HEK293T (cell line): ENCODE measurements at regions not wholly inside any gene's neighbourhood (a gene's known extent, or its start where the extent isn't known, plus 50 kb on each side); places are given as distances from the start of the nearest gene placed in this dataset.

Experiments used
- CTCF ChIA-PET: fragments of 350-600 bp; formaldehyde crosslinking; extraction: SDS; loops from one replicate; lab custom pipeline; 2021; ENCODE audit warnings: antibody characterized with exemption, inconsistent platforms; lab: Yijun Ruan, JAX
- POLR2A ChIA-PET: fragments of 350-600 bp; formaldehyde crosslinking; extraction: SDS; loops from one replicate; lab custom pipeline; 2020; ENCODE audit warnings: antibody characterized with exemption, inconsistent platforms; lab: Yijun Ruan, JAX
- DNase-seq: peaks from one replicate; pipeline ENCODE4 v3.0.0; 2012; ENCODE audit warnings: mixed read lengths; ENCODE audit errors: extremely low spot score
- ARNT ChIP-seq: fragments of 450-650 bp; IDR thresholded peaks from 2 replicates; pipeline ENCODE4 v1.6.1; 2017; ENCODE audit warnings: mild to moderate bottlenecking
- BHLHE40 ChIP-seq: fragments of 450-650 bp; IDR thresholded peaks from 2 replicates; pipeline ENCODE4 v1.6.1; 2016; ENCODE audit warnings: mild to moderate bottlenecking, moderate library complexity, borderline replicate concordance
- CTBP1 ChIP-seq: fragments of 450-650 bp; IDR thresholded peaks from 2 replicates; pipeline ENCODE4 v1.6.1; 2016; ENCODE audit warnings: borderline replicate concordance
- ELF4 ChIP-seq: fragments of 450-650 bp; IDR thresholded peaks from 2 replicates; pipeline ENCODE4 v1.6.1; 2017; ENCODE audit warnings: antibody characterized with exemption
- FOXA1 ChIP-seq: fragments of 450-650 bp; IDR thresholded peaks from 2 replicates; pipeline ENCODE4 v1.6.1; 2016; ENCODE audit warnings: mild to moderate bottlenecking
- FOXK2 ChIP-seq: fragments of 450-650 bp; IDR thresholded peaks from 2 replicates; pipeline ENCODE4 v1.6.1; 2016; ENCODE audit warnings: mild to moderate bottlenecking
- FOXM1 ChIP-seq: fragments of 450-650 bp; IDR thresholded peaks from 2 replicates; pipeline ENCODE4 v1.6.1; 2017; ENCODE audit warnings: mild to moderate bottlenecking, borderline replicate concordance
- HDGF ChIP-seq: fragments of 450-650 bp; IDR thresholded peaks from 2 replicates; pipeline ENCODE4 v1.6.1; 2017; ENCODE audit warnings: antibody characterized with exemption, borderline replicate concordance
- L3MBTL2 ChIP-seq: fragments of 450-650 bp; conservative IDR thresholded peaks from 2 replicates; pipeline ENCODE4 v1.6.1; 2016; ENCODE audit warnings: mild to moderate bottlenecking
- LEF1 ChIP-seq: fragments of 450-650 bp; IDR thresholded peaks from 2 replicates; pipeline ENCODE4 v1.6.1; 2017; ENCODE audit warnings: mild to moderate bottlenecking, borderline replicate concordance
- NFRKB ChIP-seq: fragments of 450-650 bp; IDR thresholded peaks from 2 replicates; pipeline ENCODE4 v1.6.1; 2016; ENCODE audit warnings: mild to moderate bottlenecking, moderate library complexity
- SP1 ChIP-seq: fragments of 450-650 bp; IDR thresholded peaks from 2 replicates; pipeline ENCODE4 v1.6.1; 2017
- SUZ12 ChIP-seq: fragments of 450-650 bp; IDR thresholded peaks from 2 replicates; pipeline ENCODE4 v1.6.1; 2016; ENCODE audit warnings: mild to moderate bottlenecking
- TARDBP ChIP-seq: fragments of 450-650 bp; IDR thresholded peaks from 2 replicates; pipeline ENCODE4 v1.6.1; 2016
- ZNF384 ChIP-seq: fragments of 450-650 bp; IDR thresholded peaks from 2 replicates; pipeline ENCODE4 v1.6.1; 2016
- TF ChIP-seq, protein P1 (sequence below): fragments of 450-650 bp; IDR thresholded peaks from 2 replicates; pipeline ENCODE4 v1.6.1; 2016

DNA sequence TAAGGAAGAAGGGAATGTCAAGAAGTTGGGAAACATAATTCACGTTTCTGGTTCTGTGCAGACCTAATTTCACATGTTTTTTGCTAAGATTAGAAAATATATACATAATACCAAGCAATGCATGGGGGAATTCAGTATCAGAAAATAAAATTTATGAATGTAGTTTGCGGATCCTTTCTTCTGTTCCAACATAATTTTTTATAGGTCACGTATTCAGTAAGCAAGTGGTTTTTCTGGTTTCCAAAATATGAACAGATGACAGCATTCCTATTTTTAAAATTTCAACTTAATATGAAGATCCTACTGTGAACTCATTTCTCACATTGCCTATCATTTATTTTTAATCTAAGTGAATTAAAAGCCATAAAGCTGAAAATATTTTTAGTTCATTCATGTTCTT, 560.0 kb upstream of the NRG3 start:
- DNase-seq = no peak
- TF ChIP-seq SP1 (no peak), CTBP1 (no peak)
- CTCF ChIA-PET = no interaction called here
- POLR2A ChIA-PET = no interaction called here

DNA sequence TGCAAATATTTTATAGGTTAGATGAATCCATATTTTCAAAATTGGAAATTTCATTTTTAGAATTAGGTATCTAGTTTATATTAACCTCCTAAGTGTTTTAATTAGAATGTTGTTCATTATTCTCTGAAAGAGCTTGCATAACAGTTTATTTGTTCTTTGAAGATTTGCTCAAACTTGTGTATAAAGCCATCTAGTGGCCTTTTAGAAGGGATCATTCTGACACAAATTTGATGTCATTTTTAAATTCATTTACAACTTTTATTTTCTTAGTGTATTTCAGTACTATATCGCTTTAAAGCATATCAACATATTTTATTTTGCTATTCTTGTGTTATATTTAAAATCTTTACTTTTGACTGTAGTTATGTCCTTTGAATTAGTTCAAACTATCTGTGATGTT, 527.0 kb upstream of the NRG3 start:
- no peak for DNase-seq
- POLR2A ChIA-PET = no interaction called here
- CTCF ChIA-PET = no interaction called here
- TF ChIP-seq ZNF384 (no peak), SP1 (no peak), CTBP1 (no peak), FOXK2 (no peak), ELF4 (no peak), LEF1 (no peak)
- TF ChIP-seq, protein P1, sequence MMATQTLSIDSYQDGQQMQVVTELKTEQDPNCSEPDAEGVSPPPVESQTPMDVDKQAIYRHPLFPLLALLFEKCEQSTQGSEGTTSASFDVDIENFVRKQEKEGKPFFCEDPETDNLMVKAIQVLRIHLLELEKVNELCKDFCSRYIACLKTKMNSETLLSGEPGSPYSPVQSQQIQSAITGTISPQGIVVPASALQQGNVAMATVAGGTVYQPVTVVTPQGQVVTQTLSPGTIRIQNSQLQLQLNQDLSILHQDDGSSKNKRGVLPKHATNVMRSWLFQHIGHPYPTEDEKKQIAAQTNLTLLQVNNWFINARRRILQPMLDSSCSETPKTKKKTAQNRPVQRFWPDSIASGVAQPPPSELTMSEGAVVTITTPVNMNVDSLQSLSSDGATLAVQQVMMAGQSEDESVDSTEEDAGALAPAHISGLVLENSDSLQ = no peak

DNA sequence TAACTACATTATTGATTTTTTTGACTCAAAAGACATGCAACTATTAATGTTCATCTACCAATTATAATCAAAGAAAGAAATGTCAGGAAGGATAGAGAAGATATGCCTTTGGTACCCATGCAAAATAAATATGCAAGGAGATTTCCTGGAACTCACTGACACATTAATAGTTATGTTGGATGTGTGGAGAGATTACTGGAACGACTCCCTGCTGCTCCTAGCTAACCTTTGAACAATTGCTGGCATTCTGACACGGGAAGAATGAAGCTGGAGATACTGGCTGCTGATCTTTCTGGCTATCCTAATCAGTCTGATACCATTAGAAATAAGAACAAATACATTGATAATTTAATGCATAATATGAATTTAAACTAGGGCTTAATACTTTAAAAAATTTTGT, 507.9 kb upstream of the NRG3 start:
- ChIA-PET CTCF (no interaction called here), POLR2A (no interaction called here)
- no peak for TF ChIP-seq FOXM1
- TF ChIP-seq L3MBTL2 = no peak
- TF ChIP-seq ELF4 = no peak
- TF ChIP-seq SP1 = no peak
- TF ChIP-seq TARDBP = no peak
- DNase-seq = no peak

DNA sequence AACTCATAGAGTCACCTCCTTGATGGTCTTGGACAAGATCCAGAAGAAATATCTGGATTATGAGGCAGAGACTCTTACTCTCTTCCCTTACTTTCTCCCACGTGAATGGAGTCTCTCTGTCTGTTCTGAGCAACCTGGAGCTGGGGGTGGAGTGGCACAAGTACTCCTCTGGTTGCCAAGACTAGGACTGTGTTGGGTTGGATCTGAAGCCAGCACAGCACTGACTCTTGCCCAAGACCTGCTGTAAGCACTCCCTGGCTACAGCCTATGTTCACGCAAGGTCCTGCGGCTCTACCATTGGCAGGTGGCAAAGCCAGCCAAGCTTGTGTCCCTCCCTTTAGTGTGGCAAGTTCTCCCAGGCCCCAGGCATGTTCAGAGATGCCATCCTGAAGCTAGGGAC, 488.2 kb upstream of the NRG3 start:
- CTCF ChIA-PET = no interaction called here

DNA sequence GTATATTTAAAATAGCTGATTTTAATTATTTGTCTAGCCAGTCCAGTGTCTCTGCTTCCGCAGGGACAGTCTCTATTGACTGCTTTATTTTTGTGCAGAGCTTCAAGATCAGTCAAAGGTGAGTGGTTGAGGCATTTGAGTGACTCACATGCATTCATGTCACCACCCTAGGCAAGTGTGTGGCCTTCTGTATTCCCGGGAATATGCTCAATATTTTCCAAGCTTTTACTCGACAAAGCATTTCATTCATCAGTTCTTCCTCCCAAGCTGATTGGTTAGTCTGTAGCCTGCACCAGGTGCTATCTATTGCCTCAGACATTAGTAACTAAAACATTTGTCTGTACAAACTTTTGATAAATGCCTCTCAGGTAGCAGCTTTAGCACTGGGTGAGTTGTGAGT, 471.5 kb upstream of the NRG3 start:
- no peak for DNase-seq
- ChIA-PET POLR2A (no interaction called here), CTCF (no interaction called here)
- TF ChIP-seq ELF4 (no peak), CTBP1 (no peak), L3MBTL2 (no peak), SP1 (no peak), BHLHE40 (no peak), NFRKB (no peak), TARDBP (no peak), HDGF (no peak), ARNT (no peak), LEF1 (no peak), FOXK2 (no peak), SUZ12 (no peak), ZNF384 (no peak), FOXM1 (no peak), FOXA1 (no peak)
- TF ChIP-seq, protein P1 = no peak

More for the DNA sequence above, 488.2 kb upstream of the NRG3 start:
- POLR2A ChIA-PET = no interaction called here
- DNase-seq = no peak
- no peak for TF ChIP-seq BHLHE40
- no peak for TF ChIP-seq ELF4
- no peak for TF ChIP-seq ARNT
- TF ChIP-seq FOXK2 = no peak
- TF ChIP-seq ZNF384 = no peak
- no peak for TF ChIP-seq NFRKB
- no peak for TF ChIP-seq LEF1
- TF ChIP-seq FOXM1 = no peak
- TF ChIP-seq L3MBTL2 = no peak
- TF ChIP-seq CTBP1 = no peak
- no peak for TF ChIP-seq SP1
- TF ChIP-seq, protein P1 = no peak
- TF ChIP-seq FOXA1 = no peak
- TF ChIP-seq SUZ12 = no peak

DNA sequence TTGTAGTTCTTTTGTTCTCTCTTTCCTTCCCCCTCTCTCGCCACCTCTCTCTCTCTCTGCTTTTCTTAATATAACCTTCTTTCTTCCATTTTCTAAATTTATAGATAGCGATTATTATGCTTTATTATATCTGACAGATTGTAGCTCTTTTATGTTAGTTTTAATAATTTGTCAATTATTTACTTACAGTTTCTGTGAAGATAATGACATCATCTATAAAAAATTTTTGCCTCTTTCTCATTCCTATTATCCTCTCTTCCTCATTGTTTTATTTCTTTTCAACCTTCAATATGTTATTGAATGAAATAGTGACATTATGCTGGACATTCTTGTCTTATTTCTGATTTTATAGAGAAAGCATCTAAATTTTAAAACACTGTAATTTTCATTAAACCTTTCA, 469.6 kb upstream of the NRG3 start:
- POLR2A ChIA-PET = no interaction called here

More for the DNA sequence above, 469.6 kb upstream of the NRG3 start:
- no peak for DNase-seq
- TF ChIP-seq FOXK2 = no peak
- TF ChIP-seq ZNF384 = no peak
- no peak for TF ChIP-seq NFRKB
- no peak for TF ChIP-seq CTBP1
- TF ChIP-seq, protein P1 = no peak
- TF ChIP-seq LEF1 = no peak
- no peak for TF ChIP-seq FOXA1
- TF ChIP-seq L3MBTL2 = no peak
- no peak for TF ChIP-seq FOXM1
- TF ChIP-seq SP1 = no peak
- no peak for TF ChIP-seq SUZ12
- CTCF ChIA-PET = no interaction called here
